SK-N-SH treated with all-trans-retinoic acid at 6 μM for 48 hours (cell line): ENCODE measurements at regions not wholly inside any gene's neighbourhood (a gene's known extent, or its start where the extent isn't known, plus 50 kb on each side); places are given as distances from the start of the nearest gene placed in this dataset.

Source experiments
- ATAC-seq: fragments of 200-7000 bp; cut with Tn5 transposase; 3 replicates; pipeline ENCODE4 v1.9.1; 2020; ENCODE audit warnings: mild to moderate bottlenecking, moderate library complexity
- ARNTL ChIP-seq: fragments of 450-650 bp; formaldehyde crosslinking; IDR thresholded peaks from 2 replicates; pipeline ENCODE4 v1.5.0; 2020; ENCODE audit warnings: low read depth, mild to moderate bottlenecking, moderate library complexity, borderline replicate concordance
- BACH2 ChIP-seq: fragments of 250-450 bp; sonication (Bioruptor Pico); IDR thresholded peaks from 2 replicates; pipeline ENCODE4 v1.9.0; 2021; ENCODE audit warnings: mild to moderate bottlenecking, borderline replicate concordance
- CSDC2 ChIP-seq: fragments of 250-450 bp; sonication (Bioruptor Pico); IDR thresholded peaks from 2 replicates; pipeline ENCODE4 v1.5.0; 2020; ENCODE audit warnings: mild to moderate bottlenecking, moderate library complexity
- ESRRG ChIP-seq: fragments of 250-450 bp; sonication (Bioruptor Pico); IDR thresholded peaks from 2 replicates; pipeline ENCODE4 v1.6.1; 2021; ENCODE audit warnings: mild to moderate bottlenecking
- GLIS3 ChIP-seq: fragments of 250-450 bp; sonication (Bioruptor Pico); IDR thresholded peaks from 2 replicates; pipeline ENCODE4 v1.5.0; 2020; ENCODE audit warnings: mild to moderate bottlenecking, moderate library complexity
- ISL1 ChIP-seq: fragments of 250-450 bp; sonication (Bioruptor Pico); IDR thresholded peaks from 2 replicates; pipeline ENCODE4 v2.1.2; 2022; ENCODE audit warnings: mild to moderate bottlenecking, moderate library complexity
- OSR1 ChIP-seq: fragments of 250-450 bp; sonication (Bioruptor Pico); IDR thresholded peaks from 2 replicates; pipeline ENCODE4 v1.8.0; 2022; ENCODE audit warnings: moderate library complexity, mild to moderate bottlenecking, inconsistent platforms
- POU6F1 ChIP-seq: fragments of 250-450 bp; sonication (Bioruptor Pico); IDR thresholded peaks from 2 replicates; pipeline ENCODE4 v1.8.0; 2021; ENCODE audit warnings: low read depth, mild to moderate bottlenecking, moderate library complexity, borderline replicate concordance
- RARB ChIP-seq: fragments of 250-450 bp; sonication (Bioruptor Pico); IDR thresholded peaks from 2 replicates; pipeline ENCODE4 v1.8.0; 2021; ENCODE audit warnings: mild to moderate bottlenecking, moderate library complexity
- SNAI2 ChIP-seq: fragments of 250-450 bp; sonication (Bioruptor Pico); IDR thresholded peaks from 2 replicates; pipeline ENCODE4 v1.5.0; 2020; ENCODE audit warnings: mild to moderate bottlenecking, moderate library complexity
- TCF4 ChIP-seq: fragments of 250-450 bp; sonication (Bioruptor Pico); IDR thresholded peaks from 2 replicates; pipeline ENCODE4 v1.8.0; 2021; ENCODE audit warnings: mild to moderate bottlenecking, moderate library complexity, borderline replicate concordance
- TOX ChIP-seq: fragments of 250-450 bp; sonication (Bioruptor Pico); IDR thresholded peaks from 2 replicates; pipeline ENCODE4 v1.8.0; 2021; ENCODE audit warnings: mild to moderate bottlenecking, moderate library complexity, borderline replicate concordance
- TSHZ2 ChIP-seq: fragments of 250-450 bp; sonication (Bioruptor Pico); IDR thresholded peaks from 2 replicates; pipeline ENCODE4 v1.5.0; 2020; ENCODE audit warnings: mild to moderate bottlenecking, moderate library complexity
- ZC3H10 ChIP-seq: fragments of 250-450 bp; sonication (Bioruptor Pico); IDR thresholded peaks from 2 replicates; pipeline ENCODE4 v1.5.1; 2021; ENCODE audit warnings: mild to moderate bottlenecking, moderate library complexity
- ZFP3 ChIP-seq: fragments of 250-450 bp; sonication (Bioruptor Pico); IDR thresholded peaks from 2 replicates; pipeline ENCODE4 v1.5.0; 2020; ENCODE audit warnings: mild to moderate bottlenecking, moderate library complexity
- ZFP30 ChIP-seq: fragments of 450-650 bp; formaldehyde crosslinking; IDR thresholded peaks from 2 replicates; pipeline ENCODE4 v1.5.0; 2022; ENCODE audit warnings: mild to moderate bottlenecking, moderate library complexity
- ZNF565 ChIP-seq: fragments of 450-650 bp; formaldehyde crosslinking; conservative IDR thresholded peaks from 2 replicates; pipeline ENCODE4 v1.5.0; 2020; ENCODE audit warnings: low read depth, mild to moderate bottlenecking, moderate library complexity
- ZNF8 ChIP-seq: fragments of 450-650 bp; formaldehyde crosslinking; IDR thresholded peaks from 2 replicates; pipeline ENCODE4 v1.5.0; 2020; ENCODE audit warnings: mild to moderate bottlenecking, moderate library complexity
- TF ChIP-seq, protein P1 (sequence below): fragments of 250-450 bp; sonication (Bioruptor Pico); IDR thresholded peaks from 2 replicates; pipeline ENCODE4 v1.5.1; 2021; ENCODE audit warnings: mild to moderate bottlenecking, moderate library complexity
- TF ChIP-seq, protein P2 (sequence below): fragments of 250-450 bp; sonication (Bioruptor Pico); IDR thresholded peaks from 2 replicates; pipeline ENCODE4 v1.8.0; 2020; ENCODE audit warnings: mild to moderate bottlenecking, moderate library complexity, borderline replicate concordance
- TF ChIP-seq, protein P3 (sequence below): fragments of 250-450 bp; sonication (Bioruptor Pico); IDR thresholded peaks from 2 replicates; pipeline ENCODE4 v1.5.1; 2020; ENCODE audit warnings: low read depth, mild to moderate bottlenecking, moderate library complexity

GRCh38 chr4:38231626-38232025 is 271.4 kb downstream of the PTTG2 start:
- no peak for TF ChIP-seq CSDC2 (CRISPR knock-in tag)
- no peak for TF ChIP-seq ZNF8
- TF ChIP-seq, protein P1, sequence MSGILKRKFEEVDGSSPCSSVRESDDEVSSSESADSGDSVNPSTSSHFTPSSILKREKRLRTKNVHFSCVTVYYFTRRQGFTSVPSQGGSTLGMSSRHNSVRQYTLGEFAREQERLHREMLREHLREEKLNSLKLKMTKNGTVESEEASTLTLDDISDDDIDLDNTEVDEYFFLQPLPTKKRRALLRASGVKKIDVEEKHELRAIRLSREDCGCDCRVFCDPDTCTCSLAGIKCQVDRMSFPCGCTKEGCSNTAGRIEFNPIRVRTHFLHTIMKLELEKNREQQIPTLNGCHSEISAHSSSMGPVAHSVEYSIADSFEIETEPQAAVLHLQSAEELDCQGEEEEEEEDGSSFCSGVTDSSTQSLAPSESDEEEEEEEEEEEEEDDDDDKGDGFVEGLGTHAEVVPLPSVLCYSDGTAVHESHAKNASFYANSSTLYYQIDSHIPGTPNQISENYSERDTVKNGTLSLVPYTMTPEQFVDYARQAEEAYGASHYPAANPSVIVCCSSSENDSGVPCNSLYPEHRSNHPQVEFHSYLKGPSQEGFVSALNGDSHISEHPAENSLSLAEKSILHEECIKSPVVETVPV (CRISPR knock-in tag) = no peak
- TF ChIP-seq POU6F1 = no peak
- TF ChIP-seq TOX (CRISPR knock-in tag) = no peak
- TF ChIP-seq ZFP30 (CRISPR knock-in tag) = no peak
- TF ChIP-seq GLIS3 (CRISPR knock-in tag) = no peak
- TF ChIP-seq BACH2 (CRISPR knock-in tag) = no peak
- no peak for ATAC-seq

- no peak for TF ChIP-seq ZFP3 (CRISPR knock-in tag)
- no peak for TF ChIP-seq GLIS3 (CRISPR knock-in tag)
- no peak for TF ChIP-seq TOX (CRISPR knock-in tag)
- no peak for TF ChIP-seq RARB
- no peak for TF ChIP-seq CSDC2 (CRISPR knock-in tag)
- no peak for TF ChIP-seq ISL1 (CRISPR knock-in tag)
- TF ChIP-seq, protein P1 (CRISPR knock-in tag) = no peak
- no peak for TF ChIP-seq TCF4
- no peak for TF ChIP-seq ARNTL (CRISPR knock-in tag)
- TF ChIP-seq ZC3H10 = no peak
- no peak for TF ChIP-seq ZNF565 (CRISPR knock-in tag)
- TF ChIP-seq, protein P2, sequence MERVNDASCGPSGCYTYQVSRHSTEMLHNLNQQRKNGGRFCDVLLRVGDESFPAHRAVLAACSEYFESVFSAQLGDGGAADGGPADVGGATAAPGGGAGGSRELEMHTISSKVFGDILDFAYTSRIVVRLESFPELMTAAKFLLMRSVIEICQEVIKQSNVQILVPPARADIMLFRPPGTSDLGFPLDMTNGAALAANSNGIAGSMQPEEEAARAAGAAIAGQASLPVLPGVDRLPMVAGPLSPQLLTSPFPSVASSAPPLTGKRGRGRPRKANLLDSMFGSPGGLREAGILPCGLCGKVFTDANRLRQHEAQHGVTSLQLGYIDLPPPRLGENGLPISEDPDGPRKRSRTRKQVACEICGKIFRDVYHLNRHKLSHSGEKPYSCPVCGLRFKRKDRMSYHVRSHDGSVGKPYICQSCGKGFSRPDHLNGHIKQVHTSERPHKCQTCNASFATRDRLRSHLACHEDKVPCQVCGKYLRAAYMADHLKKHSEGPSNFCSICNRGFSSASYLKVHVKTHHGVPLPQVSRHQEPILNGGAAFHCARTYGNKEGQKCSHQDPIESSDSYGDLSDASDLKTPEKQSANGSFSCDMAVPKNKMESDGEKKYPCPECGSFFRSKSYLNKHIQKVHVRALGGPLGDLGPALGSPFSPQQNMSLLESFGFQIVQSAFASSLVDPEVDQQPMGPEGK (CRISPR knock-in tag) = no peak
- ATAC-seq = no peak
Observed at GRCh38 chr4:38232741-38233140, 272.5 kb downstream of the PTTG2 start.

DNA sequence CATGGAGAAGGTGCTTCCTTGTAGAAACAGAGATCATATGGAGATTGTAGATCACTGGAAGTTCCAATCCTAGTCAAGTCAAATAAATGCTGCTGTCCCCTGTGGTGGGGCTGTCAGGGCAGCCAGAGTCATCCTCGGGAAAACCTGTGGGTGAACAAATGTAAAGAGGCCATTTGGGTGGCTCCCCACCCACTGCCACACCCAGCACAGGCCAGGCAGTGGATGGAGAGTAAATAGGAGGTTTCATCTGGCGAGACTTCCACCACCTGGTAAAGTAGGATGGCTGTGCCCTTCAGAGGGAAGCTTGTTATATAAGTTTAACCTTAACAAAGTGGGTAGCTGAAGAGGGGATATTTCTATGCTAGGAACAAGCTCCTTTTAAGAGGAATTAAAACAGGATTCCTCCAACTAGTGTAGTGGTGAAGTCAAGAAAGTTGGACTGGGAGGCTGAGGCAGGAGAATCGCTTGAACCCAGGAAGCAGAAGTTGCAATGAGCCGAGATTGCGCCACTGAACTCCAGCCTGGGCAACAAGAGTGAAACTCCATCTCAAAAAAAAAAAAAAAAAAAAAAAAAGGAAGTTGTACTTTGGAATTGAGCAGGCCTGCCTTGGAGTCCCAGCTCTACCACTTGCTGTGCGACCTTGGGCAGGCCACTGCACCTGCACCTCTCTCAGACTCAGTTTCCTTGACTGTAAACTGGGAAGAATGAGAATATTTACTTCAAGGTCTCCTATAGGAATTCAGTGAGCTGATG is 273.7 kb downstream of the PTTG2 start:
- TF ChIP-seq ISL1 (CRISPR knock-in tag) = no peak
- no peak for TF ChIP-seq GLIS3 (CRISPR knock-in tag)
- TF ChIP-seq, protein P3, sequence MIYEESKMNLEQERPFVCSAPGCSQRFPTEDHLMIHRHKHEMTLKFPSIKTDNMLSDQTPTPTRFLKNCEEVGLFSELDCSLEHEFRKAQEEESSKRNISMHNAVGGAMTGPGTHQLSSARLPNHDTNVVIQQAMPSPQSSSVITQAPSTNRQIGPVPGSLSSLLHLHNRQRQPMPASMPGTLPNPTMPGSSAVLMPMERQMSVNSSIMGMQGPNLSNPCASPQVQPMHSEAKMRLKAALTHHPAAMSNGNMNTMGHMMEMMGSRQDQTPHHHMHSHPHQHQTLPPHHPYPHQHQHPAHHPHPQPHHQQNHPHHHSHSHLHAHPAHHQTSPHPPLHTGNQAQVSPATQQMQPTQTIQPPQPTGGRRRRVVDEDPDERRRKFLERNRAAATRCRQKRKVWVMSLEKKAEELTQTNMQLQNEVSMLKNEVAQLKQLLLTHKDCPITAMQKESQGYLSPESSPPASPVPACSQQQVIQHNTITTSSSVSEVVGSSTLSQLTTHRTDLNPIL (CRISPR knock-in tag) = no peak
- TF ChIP-seq, all 23 proteins: peak for 0

DNA sequence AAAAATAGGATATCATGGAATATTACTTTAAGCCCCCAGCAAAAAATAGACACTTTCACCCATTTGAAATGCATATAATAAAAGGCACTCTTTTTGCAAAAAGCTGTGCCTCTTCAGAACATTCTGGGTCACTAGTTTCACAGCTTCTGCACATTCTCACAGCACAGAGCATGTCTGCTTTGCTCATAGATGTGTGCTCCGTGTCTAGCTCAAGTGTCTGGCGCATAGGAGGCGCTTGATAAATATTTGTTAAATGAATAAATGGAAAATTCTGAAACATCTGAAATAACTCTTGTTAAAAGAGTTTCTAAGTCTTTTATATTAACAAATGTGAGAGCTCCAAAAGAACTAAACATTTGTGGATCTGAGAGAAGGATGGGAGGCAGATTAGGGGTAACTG is 275.2 kb downstream of the PTTG2 start:
- no peak for TF ChIP-seq TSHZ2 (CRISPR knock-in tag)
- no peak for TF ChIP-seq CSDC2 (CRISPR knock-in tag)
- TF ChIP-seq ZC3H10 = no peak
- no peak for TF ChIP-seq ZFP3 (CRISPR knock-in tag)
- TF ChIP-seq TCF4 = no peak
- no peak for TF ChIP-seq ZFP30 (CRISPR knock-in tag)
- TF ChIP-seq OSR1 (CRISPR knock-in tag) = no peak
- no peak for TF ChIP-seq POU6F1
- no peak for TF ChIP-seq ESRRG (CRISPR knock-in tag)
- TF ChIP-seq SNAI2 (CRISPR knock-in tag) = no peak
- ATAC-seq = no peak

More for the DNA sequence above, 273.7 kb downstream of the PTTG2 start:
- no peak for ATAC-seq
